ENCODE measurements at regions not wholly inside any gene's neighbourhood (a gene's known extent, or its start where the extent isn't known, plus 50 kb on each side); places are given as distances from the start of the nearest gene placed in this dataset.
A peak's percentile ranks its signal among the peaks of the same experiment; 100 is the strongest.

- Mint-ChIP-seq H3K4me3 (peak overlapping the region; percentile 73), H3K27me3 (no peaks in the 10 kb centered on the region), H3K9me3 (no peaks in the 10 kb centered on the region), H3K27ac (peak overlapping the region; percentile 92), H3K4me1 (ENCODE audit: low read depth) (peaks cover 88% of the 10 kb centered on the region), H3K36me3 (ENCODE audit: low read depth) (peaks cover 42% of the 10 kb centered on the region)
- POLR2A ChIA-PET, result interaction anchor here (0.6 kb wide), 1 partner anchor 10 kb away, joined by 3 read pairs; no protein-coding TSS in a partner anchor
- CTCF ChIA-PET, result interaction anchor here (0.9 to 1.2 kb wide), 4 partner anchors 11 to 257 kb away, joined by 3 to 4 read pairs (median 4); no protein-coding TSS in a partner anchor
- Histone ChIP-seq H3K27ac (ENCODE audit: low read depth in 1 of 2, low read length in 2 of 2) (peak overlapping the region; percentile 44 to 65), H3K36me3 (ENCODE audit: insufficient read depth, low read length) (peaks cover 32% of the 10 kb centered on the region), H3K4me1 (ENCODE audit: insufficient read depth, low read length) (peaks cover 72% of the 10 kb centered on the region), H3K4me3 (ENCODE audit: low read length) (no peak overlapping the region), H3K27me3 (ENCODE audit: control insufficient read depth in 1 of 2, insufficient read depth in 2 of 2, low read length in 2 of 2) (no peaks in the 10 kb centered on the region), H3K9me3 (ENCODE audit: control insufficient read depth in 1 of 2, insufficient read depth in 1 of 2, low read length in 2 of 2) (no peaks in the 10 kb centered on the region)
- intact Hi-C loops (cut with DNase I, micrococcal nuclease), result loop anchor here in 1 of 2 experiments (1.0 kb wide), 1 partner anchor 89 kb away; no protein-coding TSS in a partner anchor
- peak; percentile 22 to 89 (median 41) for DNase-seq
- ATAC-seq (ENCODE audit: poor library complexity), result peak; percentile 96
- TF ChIP-seq CTCF (IDR thresholded peaks at IDR 0.05), result no peak
Observed at GRCh38 chr22:42180349-42180842, 49.8 kb upstream of the CYP2D6 start.

Measured in CD4-positive, alpha-beta T cell (primary cell).